C4-2B (cell line): ENCODE measurements at regions not wholly inside any gene's neighbourhood (a gene's known extent, or its start where the extent isn't known, plus 50 kb on each side); places are given as distances from the start of the nearest gene placed in this dataset.

Experiments
- CTCF ChIP-seq: fragments of 450-650 bp; conservative IDR thresholded peaks from 2 replicates; pipeline ENCODE4 v1.5.1; 2017; ENCODE audit warnings: mild to moderate bottlenecking
- ZFX ChIP-seq: fragments of 450-650 bp; IDR thresholded peaks from 2 replicates; pipeline ENCODE4 v1.6.1; 2017

- no peak for TF ChIP-seq CTCF
- TF ChIP-seq ZFX, result no peak
Observed at GRCh38 chr5:3933536-3933935, 337.9 kb downstream of the IRX1 start.
